Activated T-cell treated with anti-CD3 and anti-CD28 coated beads, Interleukin-2, amount 50 U/mL, for 1 hour (primary cell): ENCODE measurements at regions not wholly inside any gene's neighbourhood (a gene's known extent, or its start where the extent isn't known, plus 50 kb on each side); places are given as distances from the start of the nearest gene placed in this dataset.

Experiments
- DNase-seq: peaks from one replicate; pipeline ENCODE4 v3.0.0-alpha.2; 2020

GRCh38 chr16:5615868-5616642, 518.5 kb upstream of the EEF2KMT start:
- DNase-seq = no peak

- no peak for DNase-seq
Observed at GRCh38 chr16:5607169-5607568, 509.6 kb upstream of the EEF2KMT start.

GRCh38 chr16:5605404-5605803, 507.8 kb upstream of the EEF2KMT start:
- no peak for DNase-seq

GRCh38 chr16:5604770-5605169, 507.2 kb upstream of the EEF2KMT start:
- no peak for DNase-seq

- DNase-seq = no peak
Observed at GRCh38 chr16:5603836-5604235, 506.2 kb upstream of the EEF2KMT start.

GRCh38 chr16:5601957-5602356, 504.4 kb upstream of the EEF2KMT start:
- no peak for DNase-seq

GRCh38 chr16:5598793-5599192, 501.2 kb upstream of the EEF2KMT start:
- DNase-seq = no peak

- no peak for DNase-seq
Observed at GRCh38 chr16:5595849-5596248, 498.3 kb upstream of the EEF2KMT start.

GRCh38 chr16:5590416-5590815, 492.8 kb upstream of the EEF2KMT start:
- DNase-seq = no peak

- DNase-seq = no peak
Observed at GRCh38 chr16:5589812-5590373, 492.3 kb upstream of the EEF2KMT start.

- no peak for DNase-seq
Observed at GRCh38 chr16:5584109-5584508, 486.5 kb upstream of the EEF2KMT start.

- DNase-seq = no peak
Observed at GRCh38 chr16:5582529-5582928, 484.9 kb upstream of the EEF2KMT start.

- DNase-seq = no peak
Observed at GRCh38 chr16:5581908-5582307, 484.3 kb upstream of the EEF2KMT start.

- DNase-seq = no peak
Observed at GRCh38 chr16:5581428-5581827, 483.8 kb upstream of the EEF2KMT start.

GRCh38 chr16:5580772-5581171, 483.2 kb upstream of the EEF2KMT start:
- DNase-seq = no peak

GRCh38 chr16:5580296-5580695, 482.7 kb upstream of the EEF2KMT start:
- DNase-seq = no peak

GRCh38 chr16:5578980-5579379, 481.4 kb upstream of the EEF2KMT start:
- DNase-seq = no peak

GRCh38 chr16:5577463-5577862, 479.9 kb upstream of the EEF2KMT start:
- DNase-seq = no peak

- DNase-seq = no peak
Observed at GRCh38 chr16:5575646-5576245, 478.2 kb upstream of the EEF2KMT start.

- no peak for DNase-seq
Observed at GRCh38 chr16:5575121-5575520, 477.5 kb upstream of the EEF2KMT start.

- no peak for DNase-seq
Observed at GRCh38 chr16:5572056-5572455, 474.5 kb upstream of the EEF2KMT start.

- DNase-seq = no peak
Observed at GRCh38 chr16:5571446-5571845, 473.9 kb upstream of the EEF2KMT start.

GRCh38 chr16:5561800-5562199, 464.2 kb upstream of the EEF2KMT start:
- no peak for DNase-seq

- DNase-seq = no peak
Observed at GRCh38 chr16:5560084-5560483, 462.5 kb upstream of the EEF2KMT start.
